Tibial nerve (tissue), 4 donors: ENCODE measurements at regions not wholly inside any gene's neighbourhood (a gene's known extent, or its start where the extent isn't known, plus 50 kb on each side); places are given as distances from the start of the nearest gene placed in this dataset.

Source experiments
- DNase-seq, 2 donors: peaks; one replicate each; pipeline ENCODE4 v3.0.0-alpha.2; 2019; ENCODE audit warnings: low spot score in 2 of 2
- H3K27ac ChIP-seq, 4 donors: fragments of 200-600 bp; sonication (generic) in 3 of 4; one replicate each; pipeline ENCODE4 v1.5.1; 2017 to 2019; ENCODE audit warnings: mild to moderate bottlenecking in 1 of 4
- H3K27me3 ChIP-seq, 2 donors: fragments of 200-600 bp; sonication (generic) in 1 of 2; one replicate each; pipeline versions ENCODE4 v1.5.1 to v1.6.0; 2017 to 2019
- H3K36me3 ChIP-seq, 3 donors: fragments of 200-600 bp; sonication (generic); one replicate each; pipeline ENCODE4 v1.5.1; 2018 to 2019
- H3K4me1 ChIP-seq, 4 donors: fragments of 200-600 bp; sonication (generic) in 3 of 4; one replicate each; pipeline ENCODE4 v1.5.1; 2017 to 2019
- H3K4me3 ChIP-seq, 4 donors: fragments of 200-600 bp; sonication (generic) in 3 of 4; one replicate each; pipeline ENCODE4 v1.5.1; 2017 to 2019; ENCODE audit warnings: mild to moderate bottlenecking in 1 of 4, moderate library complexity in 1 of 4
- H3K9me3 ChIP-seq, 4 donors: fragments of 200-600 bp; sonication (generic) in 3 of 4; one replicate each; pipeline ENCODE4 v1.5.1; 2017 to 2019
- CTCF ChIP-seq, 5 experiments: fragments of 200-600 bp in 3 of 5; fragments of 450-650 bp in 2 of 5; sonication (generic) in 3 of 5; IDR thresholded peaks; one replicate each; pipeline ENCODE4 v1.5.1; 2016 to 2019; ENCODE audit warnings: antibody characterized with exemption in 5 of 5, mild to moderate bottlenecking in 3 of 5, moderate library complexity in 2 of 5
- EP300 ChIP-seq, 2 donors: sonication (generic); formaldehyde crosslinking; IDR thresholded peaks; one replicate each; pipeline ENCODE4 v1.6.1; 2017; ENCODE audit warnings: antibody characterized with exemption in 2 of 2, mild to moderate bottlenecking in 1 of 2
- POLR2A ChIP-seq, 2 donors: fragments of 450-650 bp; IDR thresholded peaks; one replicate each; pipeline ENCODE4 v1.6.1; 2017; ENCODE audit warnings: antibody characterized with exemption in 2 of 2, mild to moderate bottlenecking in 2 of 2, moderate library complexity in 2 of 2
- WGBS, 2 donors: methylation state at CpG; one replicate each; pipeline ENCODE4 v1.1.5; 2018; 5-methylcytosine and 5-hydroxymethylcytosine counted together

- H3K27me3 ChIP-seq, result no peaks in the 10 kb centered on the region
- no peak overlapping the region for H3K4me3 ChIP-seq
- H3K9me3 ChIP-seq, result peaks cover 0 to 3% (median 0%) of the 10 kb centered on the region in 4 donors
- TF ChIP-seq EP300 (IDR thresholded peaks at IDR 0.05) (no peak), CTCF (IDR thresholded peaks at IDR 0.05) (no peak), POLR2A (IDR thresholded peaks at IDR 0.05) (no peak)
- H3K36me3 ChIP-seq, result no peaks in the 10 kb centered on the region
- WGBS, 2 donors, result 100% methylated on average over 1 of the region's 1 CpG
- H3K4me1 ChIP-seq, result no peaks in the 10 kb centered on the region
- H3K27ac ChIP-seq, result no peak overlapping the region
- DNase-seq, result no peak
These were observed 1433.2 kb upstream of the TMEFF2 start for GRCh38 chr2:193627927-193628272.

GRCh38 chr2:193627187-193627926 lies 1432.6 kb upstream of the TMEFF2 start:
- Histone ChIP-seq H3K27ac (no peak overlapping the region), H3K27me3 (no peaks in the 10 kb centered on the region), H3K4me1 (no peaks in the 10 kb centered on the region), H3K9me3 (peaks cover 0 to 3% (median 0%) of the 10 kb centered on the region in 4 donors), H3K36me3 (no peaks in the 10 kb centered on the region), H3K4me3 (no peak overlapping the region)
- whole genome bisulfite sequencing, 2 donors, result 45 to 65% methylated on average over 3 of the region's 3 CpGs
- no peak for TF ChIP-seq EP300 (IDR thresholded peaks at IDR 0.05)
- TF ChIP-seq CTCF (IDR thresholded peaks at IDR 0.05), result no peak
- no peak for DNase-seq

GRCh38 chr2:193608451-193608850 lies 1413.7 kb upstream of the TMEFF2 start:
- TF ChIP-seq EP300 (IDR thresholded peaks at IDR 0.05), result no peak
- no peak for TF ChIP-seq CTCF (IDR thresholded peaks at IDR 0.05)
- TF ChIP-seq POLR2A (IDR thresholded peaks at IDR 0.05), result no peak
- Histone ChIP-seq H3K4me3 (no peak overlapping the region), H3K27me3 (no peaks in the 10 kb centered on the region), H3K27ac (no peak overlapping the region), H3K9me3 (no peaks in the 10 kb centered on the region), H3K36me3 (no peaks in the 10 kb centered on the region), H3K4me1 (no peaks in the 10 kb centered on the region)
- DNase-seq, result no peak

- H3K4me3 ChIP-seq, result no peak overlapping the region
- H3K27ac ChIP-seq, result no peak overlapping the region
- TF ChIP-seq EP300 (IDR thresholded peaks at IDR 0.05), result no peak
- TF ChIP-seq CTCF (IDR thresholded peaks at IDR 0.05), result no peak
- TF ChIP-seq POLR2A (IDR thresholded peaks at IDR 0.05), result no peak
- no peak for DNase-seq
- peaks cover 0 to 23% (median 0%) of the 10 kb centered on the region in 4 donors for H3K9me3 ChIP-seq
- no peaks in the 10 kb centered on the region for H3K27me3 ChIP-seq
- no peaks in the 10 kb centered on the region for H3K4me1 ChIP-seq
- 65 to 77% methylated on average over 6 of the region's 6 CpGs for WGBS, 2 donors
- no peaks in the 10 kb centered on the region for H3K36me3 ChIP-seq
These were observed 1396.1 kb upstream of the TMEFF2 start for GRCh38 chr2:193590831-193591230.

GRCh38 chr2:193584522-193584938 lies 1389.8 kb upstream of the TMEFF2 start:
- no peaks in the 10 kb centered on the region for H3K4me1 ChIP-seq
- TF ChIP-seq POLR2A (IDR thresholded peaks at IDR 0.05) (no peak), EP300 (IDR thresholded peaks at IDR 0.05) (no peak), CTCF (IDR thresholded peaks at IDR 0.05) (no peak)
- DNase-seq, result no peak
- 89 to 90% methylated on average over 1 of the region's 1 CpG for WGBS, 2 donors
- H3K27ac ChIP-seq, result no peak overlapping the region
- H3K27me3 ChIP-seq, result no peaks in the 10 kb centered on the region
- H3K9me3 ChIP-seq, result peaks cover 0 to 25% (median 0%) of the 10 kb centered on the region in 4 donors
- H3K36me3 ChIP-seq, result no peaks in the 10 kb centered on the region
- no peak overlapping the region for H3K4me3 ChIP-seq
